H1 (cell line): ENCODE measurements at regions not wholly inside any gene's neighbourhood (a gene's known extent, or its start where the extent isn't known, plus 50 kb on each side); places are given as distances from the start of the nearest gene placed in this dataset.
"Not testable (repeated sequence)": the region's sequence is repeated elsewhere in the genome, so short reads cannot be mapped to it uniquely, and the experiment has no call there.

Experiments
- CTCF ChIA-PET: fragments of 300-600 bp; sonication (Branson Sonifier 250); formaldehyde crosslinking; loops from one replicate; lab custom pipeline; 2021; ENCODE audit not compliant: partially characterized antibody; lab: Charles Lee
- POLR2A ChIA-PET: fragments of 300-600 bp; sonication (Branson Sonifier 250); formaldehyde crosslinking; loops from one replicate; lab custom pipeline; 2021; ENCODE audit warnings: inconsistent platforms; ENCODE audit not compliant: partially characterized antibody; lab: Charles Lee
- DNase-seq, 2 experiments: peaks; one replicate each; pipeline versions ENCODE4 v3.0.0 to v3.0.0-alpha.2; 2010 to 2022; ENCODE audit warnings: low spot score in 2 of 2, low read depth in 1 of 2, mixed read lengths in 1 of 2
- FAIRE-seq: peaks from 2 replicates; lab custom pipeline; 2011; peaks lifted over from hg19 to GRCh38; lab: Jason Lieb, UNC
- H2AFZ ChIP-seq: 2 replicates; pipeline ENCODE4 v1.8.1; 2012; ENCODE audit warnings: low read length, inconsistent platforms
- H2AK5ac ChIP-seq: 2 replicates; pipeline ENCODE4 v1.6.1; 2013; ENCODE audit warnings: low read depth, low read length
- H2BK120ac ChIP-seq: replicated peaks from 2 replicates; pipeline ENCODE3; 2013; ENCODE audit warnings: low read depth, low read length, inconsistent platforms
- H2BK12ac ChIP-seq: 2 replicates; pipeline ENCODE4 v1.6.1; 2013; ENCODE audit warnings: low read depth, low read length
- H2BK15ac ChIP-seq: 2 replicates; pipeline ENCODE4 v1.6.1; 2013; ENCODE audit warnings: low read length
- H2BK20ac ChIP-seq: 2 replicates; pipeline ENCODE4 v1.6.1; 2013; ENCODE audit warnings: low read length
- H2BK5ac ChIP-seq: 2 replicates; pipeline ENCODE4 v1.6.1; 2013; ENCODE audit warnings: low read depth, low read length
- H3K14ac ChIP-seq: 2 replicates; pipeline ENCODE4 v1.6.1; 2013; ENCODE audit warnings: inconsistent platforms; ENCODE audit not compliant: insufficient read length
- H3K18ac ChIP-seq: 2 replicates; pipeline ENCODE4 v1.6.1; 2013; ENCODE audit warnings: low read length; ENCODE audit errors: extremely low read depth
- H3K23ac ChIP-seq: 2 replicates; pipeline ENCODE4 v1.6.1; 2013; ENCODE audit warnings: inconsistent platforms; ENCODE audit not compliant: insufficient read length
- H3K23me2 ChIP-seq: 2 replicates; pipeline ENCODE4 v1.6.1; 2013; ENCODE audit warnings: low read depth, low read length
- H3K27ac ChIP-seq: 2 replicates; pipeline ENCODE4 v1.6.1; 2011; ENCODE audit warnings: low read depth, low read length, inconsistent platforms
- H3K27me3 ChIP-seq, 4 experiments: replicated peaks in 1 of 4; 1 replicate in 1 of 4; 2 replicates in 3 of 4; pipeline versions ENCODE4 v1.6.1 to v1.8.1; 2011 to 2013; ENCODE audit warnings: low read length in 3 of 4, mild to moderate bottlenecking in 3 of 4, inconsistent platforms in 2 of 4, mixed read lengths in 2 of 4, moderate library complexity in 1 of 4; ENCODE audit not compliant: control insufficient read depth in 3 of 4, insufficient read depth in 3 of 4; ENCODE audit errors: extremely low read depth in 1 of 4
- H3K36me3 ChIP-seq, 4 experiments: 2 replicates each; pipeline versions ENCODE4 v1.6.1 to v1.8.1; 2011 to 2013; ENCODE audit warnings: mild to moderate bottlenecking in 4 of 4, low read length in 3 of 4, moderate library complexity in 2 of 4, control low read depth in 1 of 4, inconsistent platforms in 1 of 4; ENCODE audit not compliant: insufficient read depth in 4 of 4, control insufficient read depth in 2 of 4
- H3K4ac ChIP-seq: replicated peaks from 2 replicates; pipeline ENCODE3; 2013; ENCODE audit warnings: low read length, low read depth, mixed read lengths, inconsistent platforms; ENCODE audit not compliant: insufficient read length
- H3K4me1 ChIP-seq, 4 experiments: replicated peaks in 1 of 4; 1 replicate in 1 of 4; 2 replicates in 3 of 4; pipeline versions ENCODE4 v1.6.1 to v1.8.1; 2011 to 2013; ENCODE audit warnings: low read length in 3 of 4, inconsistent platforms in 2 of 4, mixed read lengths in 1 of 4; ENCODE audit not compliant: insufficient read depth in 4 of 4, control insufficient read depth in 3 of 4
- H3K4me2 ChIP-seq, 2 experiments: 2 replicates each; pipeline versions ENCODE4 v1.6.1 to v1.8.1; 2011 to 2013; ENCODE audit warnings: low read depth in 2 of 2, low read length in 2 of 2, control low read depth in 1 of 2, inconsistent platforms in 1 of 2, mild to moderate bottlenecking in 1 of 2; ENCODE audit not compliant: insufficient read depth in 1 of 2
- H3K4me3 ChIP-seq, 4 experiments: fragments of 200-600, 300-600 bp in 1 of 4; sonication (generic), shearing (Covaris generic), sonication (Bioruptor Twin) in 1 of 4; 2 replicates each; pipeline versions ENCODE4 v1.5.1 to v1.8.1; 2011 to 2016; ENCODE audit warnings: low read length in 4 of 4, low read depth in 3 of 4, control low read depth in 2 of 4, inconsistent platforms in 2 of 4, mild to moderate bottlenecking in 2 of 4, mixed read lengths in 1 of 4, moderate library complexity in 1 of 4; ENCODE audit not compliant: insufficient read depth in 2 of 4; ENCODE audit errors: extremely low read depth in 1 of 4
- H3K56ac ChIP-seq: replicated peaks from 2 replicates; pipeline ENCODE3; 2013; ENCODE audit warnings: low read depth, mild to moderate bottlenecking, mixed read lengths, low read length, inconsistent platforms; ENCODE audit not compliant: insufficient read length
- H3K79me1 ChIP-seq: 2 replicates; pipeline ENCODE4 v1.6.1; 2013; ENCODE audit warnings: low read depth, low read length, control low read depth
- H3K79me2 ChIP-seq, 2 experiments: 2 replicates each; pipeline versions ENCODE4 v1.6.1 to v1.8.1; 2012 to 2013; ENCODE audit warnings: low read length in 2 of 2, mild to moderate bottlenecking in 2 of 2, inconsistent platforms in 1 of 2; ENCODE audit not compliant: insufficient read depth in 2 of 2, control insufficient read depth in 1 of 2
- H3K9ac ChIP-seq, 4 experiments: replicated peaks in 1 of 4; 1 replicate in 1 of 4; 2 replicates in 3 of 4; pipeline versions ENCODE4 v1.6.1 to v1.8.1; 2011 to 2013; ENCODE audit warnings: low read depth in 3 of 4, low read length in 3 of 4, control low read depth in 2 of 4, mild to moderate bottlenecking in 2 of 4, moderate library complexity in 2 of 4, inconsistent platforms in 1 of 4; ENCODE audit errors: extremely low read depth in 1 of 4
- H3K9me3 ChIP-seq, 2 experiments: 2 replicates each; pipeline versions ENCODE4 v1.6.1 to v1.8.1; 2012 to 2013; ENCODE audit warnings: mild to moderate bottlenecking in 2 of 2, moderate library complexity in 2 of 2, control low read depth in 1 of 2, inconsistent platforms in 1 of 2, low read depth in 1 of 2, low read length in 1 of 2, mixed read lengths in 1 of 2; ENCODE audit not compliant: insufficient read depth in 2 of 2
- H4K20me1 ChIP-seq, 2 experiments: replicated peaks in 1 of 2; 2 replicates each; pipeline versions ENCODE3 to v1.8.1; 2011 to 2013; ENCODE audit warnings: inconsistent platforms in 2 of 2, low read length in 2 of 2, mild to moderate bottlenecking in 1 of 2; ENCODE audit not compliant: insufficient read depth in 2 of 2, control insufficient read depth in 1 of 2
- H4K5ac ChIP-seq: 2 replicates; pipeline ENCODE4 v1.6.1; 2013; ENCODE audit warnings: low read length, low read depth, mixed read lengths, inconsistent platforms; ENCODE audit not compliant: insufficient read length
- H4K8ac ChIP-seq: 2 replicates; pipeline ENCODE4 v1.8.0; 2013; ENCODE audit warnings: mild to moderate bottlenecking, moderate library complexity, low read length, inconsistent platforms; ENCODE audit not compliant: insufficient read depth; ENCODE audit errors: extremely low read depth
- H4K91ac ChIP-seq: replicated peaks from 2 replicates; pipeline ENCODE3; 2013; ENCODE audit warnings: low read length, mixed read lengths, inconsistent platforms; ENCODE audit not compliant: insufficient read length
- CEBPB ChIP-seq: IDR thresholded peaks from 2 replicates; pipeline ENCODE4 v1.6.1; 2012; ENCODE audit warnings: low read depth, low read length
- CREB1 ChIP-seq: IDR thresholded peaks from 2 replicates; pipeline ENCODE4 v1.6.1; 2012; ENCODE audit warnings: inconsistent platforms
- KDM4A ChIP-seq: IDR thresholded peaks from one replicate; pipeline ENCODE4 v1.7.1; 2012; ENCODE audit warnings: low read depth, mild to moderate bottlenecking, moderate library complexity, low read length, inconsistent platforms; ENCODE audit not compliant: severe bottlenecking
- NRF1 ChIP-seq: IDR thresholded peaks from 2 replicates; pipeline ENCODE4 v1.6.1; 2011; ENCODE audit warnings: mild to moderate bottlenecking, low read depth, low read length, improper control_type of control experiment
- SIX5 ChIP-seq: IDR thresholded peaks from 2 replicates; pipeline ENCODE4 v1.6.1; 2011; ENCODE audit warnings: mild to moderate bottlenecking, low read depth, low read length
- TAF1 ChIP-seq: IDR thresholded peaks from 2 replicates; pipeline ENCODE4 v1.6.1; 2011; ENCODE audit warnings: mild to moderate bottlenecking, low read depth, low read length
- TEAD4 ChIP-seq: IDR thresholded peaks from 2 replicates; pipeline ENCODE4 v1.6.1; 2012; ENCODE audit warnings: low read depth, low read length, inconsistent platforms, mixed read lengths
- YY1 ChIP-seq: IDR thresholded peaks from 2 replicates; pipeline ENCODE4 v1.6.1; 2011; ENCODE audit warnings: low read depth, mild to moderate bottlenecking, low read length
- WGBS, 2 experiments: shearing (Covaris generic) in 1 of 2; methylation state at CpG; one replicate each; pipeline versions ENCODE4 v1.1.6 to v1.1.7; 2013 to 2015; ENCODE audit warnings: low lambda C conversion rate in 2 of 2, mixed read lengths in 2 of 2, inconsistent platforms in 1 of 2, low coverage in 1 of 2, missing lambda C conversion rate in 1 of 2; ENCODE audit not compliant: insufficient replicate concordance in 2 of 2, insufficient coverage in 1 of 2, insufficient read length in 1 of 2; ENCODE audit errors: extremely low coverage in 1 of 2, missing lambda C conversion rate in 1 of 2; 5-methylcytosine and 5-hydroxymethylcytosine counted together
- TF ChIP-seq, protein P1 (sequence below), 3 experiments: IDR thresholded peaks; 1 replicate in 2 of 3; 2 replicates in 1 of 3; pipeline versions ENCODE4 v1.5.1 to v1.6.1; 2011; ENCODE audit warnings: low read length in 3 of 3, mild to moderate bottlenecking in 3 of 3, inconsistent platforms in 2 of 3, low read depth in 1 of 3, moderate library complexity in 1 of 3; ENCODE audit not compliant: insufficient read depth in 1 of 3; ENCODE audit errors: control extremely low read depth in 1 of 3
- TF ChIP-seq, protein P2 (sequence below): IDR thresholded peaks from 2 replicates; pipeline ENCODE4 v1.6.1; 2012; ENCODE audit warnings: inconsistent platforms

DNA sequence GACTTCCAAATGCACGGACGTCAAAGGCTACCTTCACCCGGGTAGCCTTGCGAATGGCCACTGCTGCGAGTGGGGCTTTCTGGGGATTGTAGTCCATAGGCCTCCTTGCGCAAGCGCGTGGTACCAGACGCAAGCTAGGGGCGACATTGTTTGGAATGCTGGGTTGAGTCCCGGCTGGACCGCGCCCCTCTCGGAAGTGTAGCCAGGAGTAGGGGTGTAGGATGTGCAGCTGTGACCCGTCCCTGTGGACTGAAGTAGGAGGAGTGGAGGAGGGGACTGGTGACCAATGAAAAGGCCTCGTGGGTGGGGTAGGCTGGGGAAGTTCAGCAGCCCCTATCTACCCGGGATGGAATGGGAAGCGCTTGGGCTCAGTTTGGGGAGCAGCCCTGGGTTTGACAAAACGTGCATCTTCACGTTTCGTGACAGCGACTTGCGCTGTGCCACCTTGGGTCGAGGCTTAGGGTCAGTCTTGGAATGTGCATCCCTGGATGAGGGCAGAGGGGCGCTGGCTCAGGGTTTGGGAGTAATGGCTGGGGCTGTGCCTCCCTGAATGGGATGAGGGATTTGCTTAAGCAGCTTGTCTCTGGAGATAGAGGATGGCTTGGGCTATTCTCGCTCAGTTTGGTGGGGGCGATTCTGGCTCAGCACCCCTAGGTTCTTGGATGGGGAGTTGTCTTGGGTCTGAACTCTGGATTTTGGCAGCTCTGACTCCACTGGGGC lies 111.8 kb upstream of the GPR39 start:
- H2BK15ac ChIP-seq, H3K27me3 ChIP-seq, H3K14ac ChIP-seq, H4K91ac ChIP-seq, H4K5ac ChIP-seq, H3K79me2 ChIP-seq, H3K79me1 ChIP-seq, H3K56ac ChIP-seq, H3K23ac ChIP-seq, H3K4ac ChIP-seq, H2BK120ac ChIP-seq, H2BK12ac ChIP-seq, POLR2A ChIA-PET, H3K9me3 ChIP-seq, H3K23me2 ChIP-seq, H2AK5ac ChIP-seq, H2BK5ac ChIP-seq, H4K8ac ChIP-seq, H3K36me3 ChIP-seq, H2BK20ac ChIP-seq, H3K27ac ChIP-seq, H4K20me1 ChIP-seq, H3K4me1 ChIP-seq: not testable (repeated sequence)
- FAIRE-seq: peak; percentile 57
- Histone ChIP-seq H2AFZ (peak overlapping the region; percentile 74), H3K9ac (peak overlapping the region in 3 of 4 experiments; percentile 25 to 47 (median 36); a peak in 4 of 7 replicates), H3K18ac (peak overlapping the region; percentile 71; the same call in 1 of the 2 replicates), H3K4me2 (peak overlapping the region; percentile 73 to 95), H3K4me3 (peak overlapping the region; percentile 44 to 69 (median 62); a peak in 7 of 8 replicates)
- TF ChIP-seq, protein P1, sequence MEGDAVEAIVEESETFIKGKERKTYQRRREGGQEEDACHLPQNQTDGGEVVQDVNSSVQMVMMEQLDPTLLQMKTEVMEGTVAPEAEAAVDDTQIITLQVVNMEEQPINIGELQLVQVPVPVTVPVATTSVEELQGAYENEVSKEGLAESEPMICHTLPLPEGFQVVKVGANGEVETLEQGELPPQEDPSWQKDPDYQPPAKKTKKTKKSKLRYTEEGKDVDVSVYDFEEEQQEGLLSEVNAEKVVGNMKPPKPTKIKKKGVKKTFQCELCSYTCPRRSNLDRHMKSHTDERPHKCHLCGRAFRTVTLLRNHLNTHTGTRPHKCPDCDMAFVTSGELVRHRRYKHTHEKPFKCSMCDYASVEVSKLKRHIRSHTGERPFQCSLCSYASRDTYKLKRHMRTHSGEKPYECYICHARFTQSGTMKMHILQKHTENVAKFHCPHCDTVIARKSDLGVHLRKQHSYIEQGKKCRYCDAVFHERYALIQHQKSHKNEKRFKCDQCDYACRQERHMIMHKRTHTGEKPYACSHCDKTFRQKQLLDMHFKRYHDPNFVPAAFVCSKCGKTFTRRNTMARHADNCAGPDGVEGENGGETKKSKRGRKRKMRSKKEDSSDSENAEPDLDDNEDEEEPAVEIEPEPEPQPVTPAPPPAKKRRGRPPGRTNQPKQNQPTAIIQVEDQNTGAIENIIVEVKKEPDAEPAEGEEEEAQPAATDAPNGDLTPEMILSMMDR (IDR thresholded peaks at IDR 0.05; ENCODE audit: control extremely low read depth in 1 of 3, insufficient read depth in 1 of 3, low read depth in 1 of 3, low read length in 3 of 3): peak in 1 of 3 experiments; percentile 16; a peak in 1 of 4 replicates
- peak; percentile 73 for TF ChIP-seq SIX5
- TF ChIP-seq, protein P2, sequence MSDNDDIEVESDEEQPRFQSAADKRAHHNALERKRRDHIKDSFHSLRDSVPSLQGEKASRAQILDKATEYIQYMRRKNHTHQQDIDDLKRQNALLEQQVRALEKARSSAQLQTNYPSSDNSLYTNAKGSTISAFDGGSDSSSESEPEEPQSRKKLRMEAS: peak; percentile 61
- TF ChIP-seq CREB1: peak; percentile 89
- TF ChIP-seq NRF1: peak; percentile 65
- TF ChIP-seq YY1: peak; percentile 86
- 0 out of 2 replicates have a peak, but pooled peaks have one; percentile 13 for TF ChIP-seq TEAD4
- peak; percentile 95 for TF ChIP-seq CEBPB
- TF ChIP-seq KDM4A: peak; percentile 71
- TF ChIP-seq TAF1: peak; percentile 46; the same call in 1 of the 2 replicates
- 5% methylated on average over 24 of the region's 27 CpGs; no CpG with 5 or more reads in 1 of the 2 experiments for WGBS, 2 experiments
- DNase-seq: peak; percentile 83 to 85
- CTCF ChIA-PET: interaction anchor here (0.6 to 1.1 kb wide), 2 partner anchors 370 to 1350 kb away, joined by 3 read pairs; no protein-coding TSS in a partner anchor
